H1 (cell line): ENCODE measurements at regions not wholly inside any gene's neighbourhood (a gene's known extent, or its start where the extent isn't known, plus 50 kb on each side); places are given as distances from the start of the nearest gene placed in this dataset.

Source experiments
- CTCF ChIA-PET: fragments of 300-600 bp; sonication (Branson Sonifier 250); formaldehyde crosslinking; loops from one replicate; lab custom pipeline; 2021; ENCODE audit not compliant: partially characterized antibody; lab: Charles Lee
- POLR2A ChIA-PET: fragments of 300-600 bp; sonication (Branson Sonifier 250); formaldehyde crosslinking; loops from one replicate; lab custom pipeline; 2021; ENCODE audit warnings: inconsistent platforms; ENCODE audit not compliant: partially characterized antibody; lab: Charles Lee
- DNase-seq, 2 experiments: peaks; one replicate each; pipeline versions ENCODE4 v3.0.0 to v3.0.0-alpha.2; 2010 to 2022; ENCODE audit warnings: low spot score in 2 of 2, low read depth in 1 of 2, mixed read lengths in 1 of 2
- FAIRE-seq: peaks from 2 replicates; lab custom pipeline; 2011; peaks lifted over from hg19 to GRCh38; lab: Jason Lieb, UNC
- H2AFZ ChIP-seq: 2 replicates; pipeline ENCODE4 v1.8.1; 2012; ENCODE audit warnings: low read length, inconsistent platforms
- H2AK5ac ChIP-seq: 2 replicates; pipeline ENCODE4 v1.6.1; 2013; ENCODE audit warnings: low read depth, low read length
- H2BK120ac ChIP-seq: replicated peaks from 2 replicates; pipeline ENCODE3; 2013; ENCODE audit warnings: low read depth, low read length, inconsistent platforms
- H2BK12ac ChIP-seq: 2 replicates; pipeline ENCODE4 v1.6.1; 2013; ENCODE audit warnings: low read depth, low read length
- H2BK15ac ChIP-seq: 2 replicates; pipeline ENCODE4 v1.6.1; 2013; ENCODE audit warnings: low read length
- H2BK20ac ChIP-seq: 2 replicates; pipeline ENCODE4 v1.6.1; 2013; ENCODE audit warnings: low read length
- H2BK5ac ChIP-seq: 2 replicates; pipeline ENCODE4 v1.6.1; 2013; ENCODE audit warnings: low read depth, low read length
- H3K14ac ChIP-seq: 2 replicates; pipeline ENCODE4 v1.6.1; 2013; ENCODE audit warnings: inconsistent platforms; ENCODE audit not compliant: insufficient read length
- H3K18ac ChIP-seq: 2 replicates; pipeline ENCODE4 v1.6.1; 2013; ENCODE audit warnings: low read length; ENCODE audit errors: extremely low read depth
- H3K23ac ChIP-seq: 2 replicates; pipeline ENCODE4 v1.6.1; 2013; ENCODE audit warnings: inconsistent platforms; ENCODE audit not compliant: insufficient read length
- H3K23me2 ChIP-seq: 2 replicates; pipeline ENCODE4 v1.6.1; 2013; ENCODE audit warnings: low read depth, low read length
- H3K27ac ChIP-seq: 2 replicates; pipeline ENCODE4 v1.6.1; 2011; ENCODE audit warnings: low read depth, low read length, inconsistent platforms
- H3K27me3 ChIP-seq, 4 experiments: replicated peaks in 1 of 4; 1 replicate in 1 of 4; 2 replicates in 3 of 4; pipeline versions ENCODE4 v1.6.1 to v1.8.1; 2011 to 2013; ENCODE audit warnings: low read length in 3 of 4, mild to moderate bottlenecking in 3 of 4, inconsistent platforms in 2 of 4, mixed read lengths in 2 of 4, moderate library complexity in 1 of 4; ENCODE audit not compliant: control insufficient read depth in 3 of 4, insufficient read depth in 3 of 4; ENCODE audit errors: extremely low read depth in 1 of 4
- H3K36me3 ChIP-seq, 4 experiments: 2 replicates each; pipeline versions ENCODE4 v1.6.1 to v1.8.1; 2011 to 2013; ENCODE audit warnings: mild to moderate bottlenecking in 4 of 4, low read length in 3 of 4, moderate library complexity in 2 of 4, control low read depth in 1 of 4, inconsistent platforms in 1 of 4; ENCODE audit not compliant: insufficient read depth in 4 of 4, control insufficient read depth in 2 of 4
- H3K4ac ChIP-seq: replicated peaks from 2 replicates; pipeline ENCODE3; 2013; ENCODE audit warnings: low read length, low read depth, mixed read lengths, inconsistent platforms; ENCODE audit not compliant: insufficient read length
- H3K4me1 ChIP-seq, 4 experiments: replicated peaks in 1 of 4; 1 replicate in 1 of 4; 2 replicates in 3 of 4; pipeline versions ENCODE4 v1.6.1 to v1.8.1; 2011 to 2013; ENCODE audit warnings: low read length in 3 of 4, inconsistent platforms in 2 of 4, mixed read lengths in 1 of 4; ENCODE audit not compliant: insufficient read depth in 4 of 4, control insufficient read depth in 3 of 4
- H3K4me2 ChIP-seq, 2 experiments: 2 replicates each; pipeline versions ENCODE4 v1.6.1 to v1.8.1; 2011 to 2013; ENCODE audit warnings: low read depth in 2 of 2, low read length in 2 of 2, control low read depth in 1 of 2, inconsistent platforms in 1 of 2, mild to moderate bottlenecking in 1 of 2; ENCODE audit not compliant: insufficient read depth in 1 of 2
- H3K4me3 ChIP-seq, 4 experiments: fragments of 200-600, 300-600 bp in 1 of 4; sonication (generic), shearing (Covaris generic), sonication (Bioruptor Twin) in 1 of 4; 2 replicates each; pipeline versions ENCODE4 v1.5.1 to v1.8.1; 2011 to 2016; ENCODE audit warnings: low read length in 4 of 4, low read depth in 3 of 4, control low read depth in 2 of 4, inconsistent platforms in 2 of 4, mild to moderate bottlenecking in 2 of 4, mixed read lengths in 1 of 4, moderate library complexity in 1 of 4; ENCODE audit not compliant: insufficient read depth in 2 of 4; ENCODE audit errors: extremely low read depth in 1 of 4
- H3K56ac ChIP-seq: replicated peaks from 2 replicates; pipeline ENCODE3; 2013; ENCODE audit warnings: low read depth, mild to moderate bottlenecking, mixed read lengths, low read length, inconsistent platforms; ENCODE audit not compliant: insufficient read length
- H3K79me1 ChIP-seq: 2 replicates; pipeline ENCODE4 v1.6.1; 2013; ENCODE audit warnings: low read depth, low read length, control low read depth
- H3K79me2 ChIP-seq, 2 experiments: 2 replicates each; pipeline versions ENCODE4 v1.6.1 to v1.8.1; 2012 to 2013; ENCODE audit warnings: low read length in 2 of 2, mild to moderate bottlenecking in 2 of 2, inconsistent platforms in 1 of 2; ENCODE audit not compliant: insufficient read depth in 2 of 2, control insufficient read depth in 1 of 2
- H3K9ac ChIP-seq, 4 experiments: replicated peaks in 1 of 4; 1 replicate in 1 of 4; 2 replicates in 3 of 4; pipeline versions ENCODE4 v1.6.1 to v1.8.1; 2011 to 2013; ENCODE audit warnings: low read depth in 3 of 4, low read length in 3 of 4, control low read depth in 2 of 4, mild to moderate bottlenecking in 2 of 4, moderate library complexity in 2 of 4, inconsistent platforms in 1 of 4; ENCODE audit errors: extremely low read depth in 1 of 4
- H3K9me3 ChIP-seq, 2 experiments: 2 replicates each; pipeline versions ENCODE4 v1.6.1 to v1.8.1; 2012 to 2013; ENCODE audit warnings: mild to moderate bottlenecking in 2 of 2, moderate library complexity in 2 of 2, control low read depth in 1 of 2, inconsistent platforms in 1 of 2, low read depth in 1 of 2, low read length in 1 of 2, mixed read lengths in 1 of 2; ENCODE audit not compliant: insufficient read depth in 2 of 2
- H4K20me1 ChIP-seq, 2 experiments: replicated peaks in 1 of 2; 2 replicates each; pipeline versions ENCODE3 to v1.8.1; 2011 to 2013; ENCODE audit warnings: inconsistent platforms in 2 of 2, low read length in 2 of 2, mild to moderate bottlenecking in 1 of 2; ENCODE audit not compliant: insufficient read depth in 2 of 2, control insufficient read depth in 1 of 2
- H4K5ac ChIP-seq: 2 replicates; pipeline ENCODE4 v1.6.1; 2013; ENCODE audit warnings: low read length, low read depth, mixed read lengths, inconsistent platforms; ENCODE audit not compliant: insufficient read length
- H4K8ac ChIP-seq: 2 replicates; pipeline ENCODE4 v1.8.0; 2013; ENCODE audit warnings: mild to moderate bottlenecking, moderate library complexity, low read length, inconsistent platforms; ENCODE audit not compliant: insufficient read depth; ENCODE audit errors: extremely low read depth
- H4K91ac ChIP-seq: replicated peaks from 2 replicates; pipeline ENCODE3; 2013; ENCODE audit warnings: low read length, mixed read lengths, inconsistent platforms; ENCODE audit not compliant: insufficient read length
- EP300 ChIP-seq, 2 experiments: IDR thresholded peaks; 1 replicate in 1 of 2; 2 replicates in 1 of 2; pipeline ENCODE4 v1.6.1; 2011 to 2012; ENCODE audit warnings: low read depth in 2 of 2, low read length in 2 of 2, mild to moderate bottlenecking in 2 of 2, borderline replicate concordance in 1 of 2, inconsistent platforms in 1 of 2, moderate library complexity in 1 of 2
- NANOG ChIP-seq: IDR thresholded peaks from 2 replicates; pipeline ENCODE4 v1.6.1; 2011; ENCODE audit warnings: low read length, low read depth, mild to moderate bottlenecking, inconsistent platforms; ENCODE audit not compliant: insufficient read depth, poor library complexity, severe bottlenecking
- POU5F1 ChIP-seq: IDR thresholded peaks from 2 replicates; pipeline ENCODE4 v1.6.1; 2011; ENCODE audit warnings: low read depth, mild to moderate bottlenecking, low read length, moderate library complexity
- RAD21 ChIP-seq, 2 experiments: IDR thresholded peaks in 1 of 2; conservative IDR thresholded peaks in 1 of 2; 2 replicates each; pipeline ENCODE4 v1.6.1; 2011; ENCODE audit warnings: low read depth in 2 of 2, low read length in 2 of 2, improper control_type of control experiment in 1 of 2, inconsistent platforms in 1 of 2, mild to moderate bottlenecking in 1 of 2, moderate library complexity in 1 of 2
- SIRT6 ChIP-seq: IDR thresholded peaks from one replicate; pipeline ENCODE4 v1.7.1; 2012; ENCODE audit warnings: low read length, inconsistent platforms
- SRF ChIP-seq: IDR thresholded peaks from 2 replicates; pipeline ENCODE4 v1.6.1; 2011; ENCODE audit warnings: mild to moderate bottlenecking, low read depth, low read length, moderate library complexity
- SUZ12 ChIP-seq: fragments of 200-600 bp; sonication (generic); IDR thresholded peaks from 2 replicates; pipeline ENCODE4 v1.6.1; 2012; ENCODE audit warnings: mild to moderate bottlenecking, inconsistent platforms, low read length, moderate library complexity, mixed read lengths
- TAF7 ChIP-seq: optimal IDR thresholded peaks from 2 replicates; pipeline ENCODE3; 2011; ENCODE audit warnings: low read depth, mild to moderate bottlenecking, inconsistent platforms, low read length, moderate library complexity, borderline replicate concordance
- TEAD4 ChIP-seq: IDR thresholded peaks from 2 replicates; pipeline ENCODE4 v1.6.1; 2012; ENCODE audit warnings: low read depth, low read length, inconsistent platforms, mixed read lengths
- WGBS, 2 experiments: shearing (Covaris generic) in 1 of 2; methylation state at CpG; one replicate each; pipeline versions ENCODE4 v1.1.6 to v1.1.7; 2013 to 2015; ENCODE audit warnings: low lambda C conversion rate in 2 of 2, mixed read lengths in 2 of 2, inconsistent platforms in 1 of 2, low coverage in 1 of 2, missing lambda C conversion rate in 1 of 2; ENCODE audit not compliant: insufficient replicate concordance in 2 of 2, insufficient coverage in 1 of 2, insufficient read length in 1 of 2; ENCODE audit errors: extremely low coverage in 1 of 2, missing lambda C conversion rate in 1 of 2; 5-methylcytosine and 5-hydroxymethylcytosine counted together

DNA sequence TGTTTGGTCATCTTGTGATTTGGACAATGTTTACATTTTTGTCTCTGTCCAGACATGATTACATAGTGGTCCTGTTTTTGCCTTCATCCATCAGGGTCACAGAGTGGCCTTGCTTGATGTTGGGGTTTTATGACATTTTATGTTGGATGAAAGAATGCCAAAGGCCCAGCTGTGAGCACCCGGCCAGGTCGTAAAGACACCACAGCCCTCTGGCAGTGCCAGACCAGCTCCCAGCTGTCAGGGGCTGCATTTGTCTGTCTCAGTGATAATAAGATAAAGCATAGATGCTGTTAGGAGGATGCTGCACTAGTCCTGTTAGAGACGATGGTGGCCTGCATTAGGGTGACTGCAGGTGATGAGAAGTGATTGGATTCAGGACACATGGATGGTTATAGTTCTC, 117.5 kb downstream of the FAM174B start:
- ChIA-PET POLR2A (no interaction called here), CTCF (interaction anchor here (0.6 kb wide), 1 partner anchor 103 kb away, joined by 4 read pairs; no protein-coding TSS in a partner anchor)
- no peak overlapping the region for H2BK20ac ChIP-seq
- no peak overlapping the region for H2BK12ac ChIP-seq
- 73% methylated on average over 3 of the region's 3 CpGs; no CpG with 5 or more reads in 1 of the 2 experiments for WGBS, 2 experiments
- H3K4me2 ChIP-seq: no peak overlapping the region
- H3K4ac ChIP-seq: no peak overlapping the region
- H4K5ac ChIP-seq: no peak overlapping the region
- no peak overlapping the region for H2AFZ ChIP-seq
- no peaks in the 10 kb centered on the region for H3K79me2 ChIP-seq
- H3K23me2 ChIP-seq: no peaks in the 10 kb centered on the region
- no peak overlapping the region for H3K27ac ChIP-seq
- no peak overlapping the region for H3K14ac ChIP-seq
- peak in 1 of 2 experiments; percentile 26 for DNase-seq
- H4K20me1 ChIP-seq: no peaks in the 10 kb centered on the region
- FAIRE-seq: no peak
- TF ChIP-seq TEAD4 (no peak), NANOG (no peak), EP300 (IDR thresholded peaks at IDR 0.05; ENCODE audit: borderline replicate concordance in 1 of 2, low read depth in 2 of 2, low read length in 2 of 2) (no peak), SIRT6 (no peak), SRF (no peak), TAF7 (no peak), POU5F1 (no peak), RAD21 (IDR thresholded peaks at IDR 0.05 in 1 of 2, conservative IDR thresholded peaks at IDR 0.05 in 1 of 2; ENCODE audit: low read depth in 2 of 2, low read length in 2 of 2) (no peak), SUZ12 (no peak)
- TF ChIP-seq, all 59 proteins: peak for 0
- Histone ChIP-seq H3K23ac (no peak overlapping the region), H3K56ac (no peak overlapping the region), H3K9ac (no peak overlapping the region), H4K91ac (no peak overlapping the region), H2BK15ac (no peak overlapping the region), H3K9me3 (peaks cover 11 to 15% of the 10 kb centered on the region in 2 experiments), H2BK5ac (no peak overlapping the region), H2BK120ac (no peak overlapping the region), H2AK5ac (no peak overlapping the region), H3K18ac (no peak overlapping the region), H3K4me3 (no peak overlapping the region), H3K27me3 (no peaks in the 10 kb centered on the region), H3K36me3 (no peaks in the 10 kb centered on the region), H4K8ac (no peak overlapping the region), H3K79me1 (no peaks in the 10 kb centered on the region), H3K4me1 (no peaks in the 10 kb centered on the region)
